Osteoblast (primary cell): ENCODE measurements at regions not wholly inside any gene's neighbourhood (a gene's known extent, or its start where the extent isn't known, plus 50 kb on each side); places are given as distances from the start of the nearest gene placed in this dataset.

Experiments used
- DNase-seq: peaks from one replicate; pipeline ENCODE4 v3.0.0; 2011; ENCODE audit warnings: low spot score, mixed read lengths; ENCODE audit not compliant: insufficient read length; ENCODE audit errors: missing footprints
- H2AFZ ChIP-seq: 2 replicates; pipeline ENCODE4 v1.6.0; 2011; ENCODE audit warnings: mild to moderate bottlenecking, low read length
- H3K27ac ChIP-seq: 2 replicates; pipeline ENCODE4 v1.5.1; 2011; ENCODE audit warnings: mild to moderate bottlenecking, low read depth, low read length, moderate library complexity
- H3K27me3 ChIP-seq: 2 replicates; pipeline ENCODE4 v1.6.0; 2012; ENCODE audit warnings: mild to moderate bottlenecking, control low read depth, inconsistent platforms, low read length, moderate library complexity; ENCODE audit not compliant: insufficient read depth
- H3K36me3 ChIP-seq: 2 replicates; pipeline ENCODE4 v1.5.1; 2011; ENCODE audit warnings: mild to moderate bottlenecking, low read length, control low read depth, moderate library complexity; ENCODE audit not compliant: insufficient read depth
- H3K4me1 ChIP-seq: 2 replicates; pipeline ENCODE4 v1.5.1; 2011; ENCODE audit warnings: mild to moderate bottlenecking, low read length, control low read depth, moderate library complexity; ENCODE audit not compliant: insufficient read depth
- H3K4me2 ChIP-seq: 2 replicates; pipeline ENCODE4 v1.6.0; 2011; ENCODE audit warnings: mild to moderate bottlenecking, low read length; ENCODE audit not compliant: insufficient read depth
- H3K4me3 ChIP-seq: fragments of 200-600 bp; sonication (generic); 3 replicates; pipeline ENCODE4 v1.5.1; 2012; ENCODE audit warnings: mild to moderate bottlenecking, low read length, inconsistent platforms; ENCODE audit not compliant: insufficient read depth
- H3K79me2 ChIP-seq: 2 replicates; pipeline ENCODE4 v1.6.0; 2012; ENCODE audit warnings: mild to moderate bottlenecking, low read length, control low read depth, inconsistent platforms; ENCODE audit not compliant: insufficient read depth
- H3K9me3 ChIP-seq: 2 replicates; pipeline ENCODE4 v1.5.1; 2011; ENCODE audit warnings: low read depth, low read length, control low read depth
- H4K20me1 ChIP-seq: 2 replicates; pipeline ENCODE4 v1.6.0; 2012; ENCODE audit warnings: mild to moderate bottlenecking, low read length, control low read depth; ENCODE audit not compliant: insufficient read depth
- TF ChIP-seq, protein P1 (sequence below): IDR thresholded peaks from 2 replicates; pipeline ENCODE4 v1.5.1; 2011; ENCODE audit warnings: mild to moderate bottlenecking, low read depth, low read length, moderate library complexity; ENCODE audit errors: extremely low read depth

DNA sequence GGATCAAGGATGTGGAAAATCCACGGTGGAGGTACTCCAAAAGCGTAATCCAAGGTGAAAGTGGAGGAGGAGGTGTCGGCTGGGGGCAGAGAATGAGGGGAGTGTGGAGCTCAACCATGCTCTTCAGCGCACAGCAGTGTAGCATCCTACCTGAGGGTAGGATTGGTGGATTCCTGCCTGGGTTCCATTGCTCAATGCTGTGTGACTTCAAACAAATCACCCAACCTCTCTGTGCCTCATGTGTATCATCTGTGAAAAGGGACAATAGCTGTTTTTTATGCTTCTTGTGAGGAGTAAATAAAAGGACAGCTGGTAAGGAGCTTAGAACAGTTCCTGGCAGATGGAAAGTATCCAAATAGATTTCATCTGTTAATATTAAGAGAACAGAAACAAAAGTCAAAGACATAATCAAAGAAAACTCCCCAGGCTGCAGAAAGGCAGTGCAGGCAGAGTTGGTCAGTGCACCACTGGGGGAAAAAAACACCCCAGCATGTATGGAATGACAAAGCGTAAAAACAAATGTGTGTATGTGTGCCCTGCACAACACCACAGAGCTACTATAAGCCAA, 130.0 kb upstream of the HDAC4 start:
- no peak overlapping the region for H3K4me3 ChIP-seq
- no peaks in the 10 kb centered on the region for H4K20me1 ChIP-seq
- no peaks in the 10 kb centered on the region for H3K27me3 ChIP-seq
- no peak overlapping the region for H3K4me2 ChIP-seq
- no peak overlapping the region for H2AFZ ChIP-seq
- H3K4me1 ChIP-seq = no peaks in the 10 kb centered on the region
- H3K79me2 ChIP-seq = no peaks in the 10 kb centered on the region
- H3K9me3 ChIP-seq = no peaks in the 10 kb centered on the region
- TF ChIP-seq, protein P1, sequence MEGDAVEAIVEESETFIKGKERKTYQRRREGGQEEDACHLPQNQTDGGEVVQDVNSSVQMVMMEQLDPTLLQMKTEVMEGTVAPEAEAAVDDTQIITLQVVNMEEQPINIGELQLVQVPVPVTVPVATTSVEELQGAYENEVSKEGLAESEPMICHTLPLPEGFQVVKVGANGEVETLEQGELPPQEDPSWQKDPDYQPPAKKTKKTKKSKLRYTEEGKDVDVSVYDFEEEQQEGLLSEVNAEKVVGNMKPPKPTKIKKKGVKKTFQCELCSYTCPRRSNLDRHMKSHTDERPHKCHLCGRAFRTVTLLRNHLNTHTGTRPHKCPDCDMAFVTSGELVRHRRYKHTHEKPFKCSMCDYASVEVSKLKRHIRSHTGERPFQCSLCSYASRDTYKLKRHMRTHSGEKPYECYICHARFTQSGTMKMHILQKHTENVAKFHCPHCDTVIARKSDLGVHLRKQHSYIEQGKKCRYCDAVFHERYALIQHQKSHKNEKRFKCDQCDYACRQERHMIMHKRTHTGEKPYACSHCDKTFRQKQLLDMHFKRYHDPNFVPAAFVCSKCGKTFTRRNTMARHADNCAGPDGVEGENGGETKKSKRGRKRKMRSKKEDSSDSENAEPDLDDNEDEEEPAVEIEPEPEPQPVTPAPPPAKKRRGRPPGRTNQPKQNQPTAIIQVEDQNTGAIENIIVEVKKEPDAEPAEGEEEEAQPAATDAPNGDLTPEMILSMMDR = no peak
- H3K27ac ChIP-seq = no peak overlapping the region
- H3K36me3 ChIP-seq = no peaks in the 10 kb centered on the region
- no peak for DNase-seq

GRCh38 chr2:239529313-239530015, 128.6 kb upstream of the HDAC4 start:
- Histone ChIP-seq H4K20me1 (no peaks in the 10 kb centered on the region), H3K27me3 (no peaks in the 10 kb centered on the region), H3K27ac (no peak overlapping the region), H3K4me1 (no peaks in the 10 kb centered on the region), H3K9me3 (no peaks in the 10 kb centered on the region), H3K4me3 (no peak overlapping the region), H2AFZ (no peak overlapping the region), H3K79me2 (no peaks in the 10 kb centered on the region), H3K4me2 (no peak overlapping the region), H3K36me3 (no peaks in the 10 kb centered on the region)
- DNase-seq = no peak
- TF ChIP-seq, protein P1 = no peak

DNA sequence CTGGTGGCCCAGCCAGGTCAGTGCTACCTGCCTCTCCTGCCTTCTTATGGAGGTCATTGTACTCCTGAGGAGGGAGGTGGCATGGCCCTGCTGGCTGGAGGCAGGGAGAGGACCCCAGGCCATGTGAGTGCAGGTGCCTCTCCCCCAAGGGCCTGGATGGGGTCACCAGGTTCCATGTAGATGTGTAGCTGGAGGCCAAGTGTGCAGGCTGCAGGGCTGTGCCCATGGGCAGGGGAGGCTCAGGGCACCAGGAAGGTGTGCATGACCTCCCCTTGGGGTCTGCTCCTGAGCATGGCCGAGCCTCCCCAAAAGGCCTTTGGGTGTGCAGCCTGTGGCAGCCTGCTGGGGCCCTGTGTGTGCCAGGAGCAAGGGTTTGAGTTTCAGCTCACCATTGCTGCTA, 128.1 kb upstream of the HDAC4 start:
- TF ChIP-seq, protein P1 = no peak

DNA sequence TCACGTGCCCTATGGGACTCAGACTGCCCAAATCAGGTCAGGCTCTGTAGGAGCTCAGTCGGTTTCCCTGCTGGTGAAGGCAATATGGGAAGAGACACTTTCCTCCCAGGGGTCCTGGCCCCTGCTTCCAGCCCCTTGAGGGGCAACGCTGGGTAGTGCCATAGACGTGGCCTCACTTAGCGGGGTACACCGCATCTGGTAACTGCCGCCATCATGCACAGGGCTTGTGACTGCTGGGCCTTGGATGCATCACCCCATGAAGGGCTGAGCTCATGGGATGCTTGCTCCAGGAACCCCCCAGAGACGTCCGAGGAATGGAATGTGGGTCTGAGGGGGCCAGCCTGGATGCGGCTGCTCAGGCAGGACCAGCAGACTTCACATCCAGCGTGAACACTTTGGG, 127.3 kb upstream of the HDAC4 start:
- H3K36me3 ChIP-seq = no peaks in the 10 kb centered on the region
- no peaks in the 10 kb centered on the region for H3K27me3 ChIP-seq
- H3K79me2 ChIP-seq = no peaks in the 10 kb centered on the region
- DNase-seq = no peak
- TF ChIP-seq, protein P1 = no peak
- no peak overlapping the region for H3K4me3 ChIP-seq
- no peak overlapping the region for H3K27ac ChIP-seq
- no peaks in the 10 kb centered on the region for H3K9me3 ChIP-seq
- H3K4me2 ChIP-seq = no peak overlapping the region
- no peaks in the 10 kb centered on the region for H4K20me1 ChIP-seq
- H2AFZ ChIP-seq = no peak overlapping the region
- H3K4me1 ChIP-seq = no peaks in the 10 kb centered on the region

More for the DNA sequence above, 128.1 kb upstream of the HDAC4 start:
- Histone ChIP-seq H2AFZ (no peak overlapping the region), H3K36me3 (no peaks in the 10 kb centered on the region), H3K9me3 (no peaks in the 10 kb centered on the region), H3K4me3 (no peak overlapping the region), H3K4me1 (no peaks in the 10 kb centered on the region), H3K4me2 (no peak overlapping the region), H4K20me1 (no peaks in the 10 kb centered on the region), H3K27me3 (no peaks in the 10 kb centered on the region), H3K79me2 (no peaks in the 10 kb centered on the region), H3K27ac (no peak overlapping the region)
- no peak for DNase-seq
